Inflammatory macrophage (primary cell): ENCODE measurements at regions not wholly inside any gene's neighbourhood (a gene's known extent, or its start where the extent isn't known, plus 50 kb on each side); places are given as distances from the start of the nearest gene placed in this dataset.
"Not testable (repeated sequence)": the region's sequence is repeated elsewhere in the genome, so short reads cannot be mapped to it uniquely, and the experiment has no call there.

Experiments used
- DNase-seq, 2 donors: peaks; one replicate each; pipeline ENCODE4 v3.0.0-alpha.2; 2020 to 2022

- DNase-seq: no peak
Observed at GRCh38 chrX:35622601-35623000, 175.5 kb upstream of the MAGEB16 start.

GRCh38 chrX:35625714-35626113 lies 172.4 kb upstream of the MAGEB16 start:
- no peak for DNase-seq

- no peak for DNase-seq
Observed at GRCh38 chrX:35626124-35626523, 172.0 kb upstream of the MAGEB16 start.

- not testable (repeated sequence) for DNase-seq
Observed at GRCh38 chrX:35635971-35636370, 162.2 kb upstream of the MAGEB16 start.

GRCh38 chrX:35664833-35665232 lies 133.3 kb upstream of the MAGEB16 start:
- no peak for DNase-seq

- no peak for DNase-seq
Observed at GRCh38 chrX:35665311-35665710, 132.8 kb upstream of the MAGEB16 start.

GRCh38 chrX:35670889-35671288 lies 127.3 kb upstream of the MAGEB16 start:
- no peak for DNase-seq

GRCh38 chrX:35675151-35675550 lies 123.0 kb upstream of the MAGEB16 start:
- DNase-seq: no peak

- DNase-seq: no peak
Observed at GRCh38 chrX:35680940-35681346, 117.2 kb upstream of the MAGEB16 start.

GRCh38 chrX:35682476-35682875 lies 115.7 kb upstream of the MAGEB16 start:
- DNase-seq: no peak

- no peak for DNase-seq
Observed at GRCh38 chrX:35696760-35697234, 101.3 kb upstream of the MAGEB16 start.

- DNase-seq: peak; percentile 85 to 88
Observed at GRCh38 chrX:35699642-35700041, 98.5 kb upstream of the MAGEB16 start.

- peak in 1 of 2 donors; percentile 11 for DNase-seq
Observed at GRCh38 chrX:35700121-35700520, 98.0 kb upstream of the MAGEB16 start.

- no peak for DNase-seq
Observed at GRCh38 chrX:35711281-35711680, 86.9 kb upstream of the MAGEB16 start.

- no peak for DNase-seq
Observed at GRCh38 chrX:35722128-35722527, 76.0 kb upstream of the MAGEB16 start.

- peak; percentile 2 to 22 for DNase-seq
Observed at GRCh38 chrX:35726176-35726575, 72.0 kb upstream of the MAGEB16 start.

- DNase-seq: no peak
Observed at GRCh38 chrX:35728481-35728880, 69.7 kb upstream of the MAGEB16 start.

- no peak for DNase-seq
Observed at GRCh38 chrX:35733879-35734278, 64.3 kb upstream of the MAGEB16 start.

GRCh38 chrX:35741142-35741541 lies 57.0 kb upstream of the MAGEB16 start:
- no peak for DNase-seq

- no peak for DNase-seq
Observed at GRCh38 chrX:35743331-35743730, 54.8 kb upstream of the MAGEB16 start.
